ENCODE measurements at regions not wholly inside any gene's neighbourhood (a gene's known extent, or its start where the extent isn't known, plus 50 kb on each side); places are given as distances from the start of the nearest gene placed in this dataset.

DNA sequence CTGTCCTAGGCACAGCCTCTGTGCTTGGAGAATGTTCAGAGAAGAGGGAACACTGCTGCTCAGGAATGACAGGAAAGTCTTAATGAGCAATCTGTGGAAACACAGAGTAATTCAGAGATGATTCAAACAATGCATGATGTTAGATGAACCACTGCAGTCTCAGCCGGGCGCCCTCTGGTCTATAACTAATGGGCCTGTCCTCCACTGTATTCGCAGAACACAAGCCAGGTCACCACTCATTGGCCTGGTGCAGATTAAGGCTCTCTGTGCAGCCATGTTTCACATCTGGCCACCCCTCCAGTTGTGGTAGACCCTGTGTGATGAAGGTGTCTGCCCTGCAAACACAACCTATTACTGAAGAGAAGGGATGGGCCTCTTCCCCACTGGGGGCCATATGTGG, 281.7 kb upstream of the ROPN1 start:
- no peak overlapping the region for H3K4me3 ChIP-seq (ENCODE audit: low read depth, low read length)
- TF ChIP-seq, protein P1, sequence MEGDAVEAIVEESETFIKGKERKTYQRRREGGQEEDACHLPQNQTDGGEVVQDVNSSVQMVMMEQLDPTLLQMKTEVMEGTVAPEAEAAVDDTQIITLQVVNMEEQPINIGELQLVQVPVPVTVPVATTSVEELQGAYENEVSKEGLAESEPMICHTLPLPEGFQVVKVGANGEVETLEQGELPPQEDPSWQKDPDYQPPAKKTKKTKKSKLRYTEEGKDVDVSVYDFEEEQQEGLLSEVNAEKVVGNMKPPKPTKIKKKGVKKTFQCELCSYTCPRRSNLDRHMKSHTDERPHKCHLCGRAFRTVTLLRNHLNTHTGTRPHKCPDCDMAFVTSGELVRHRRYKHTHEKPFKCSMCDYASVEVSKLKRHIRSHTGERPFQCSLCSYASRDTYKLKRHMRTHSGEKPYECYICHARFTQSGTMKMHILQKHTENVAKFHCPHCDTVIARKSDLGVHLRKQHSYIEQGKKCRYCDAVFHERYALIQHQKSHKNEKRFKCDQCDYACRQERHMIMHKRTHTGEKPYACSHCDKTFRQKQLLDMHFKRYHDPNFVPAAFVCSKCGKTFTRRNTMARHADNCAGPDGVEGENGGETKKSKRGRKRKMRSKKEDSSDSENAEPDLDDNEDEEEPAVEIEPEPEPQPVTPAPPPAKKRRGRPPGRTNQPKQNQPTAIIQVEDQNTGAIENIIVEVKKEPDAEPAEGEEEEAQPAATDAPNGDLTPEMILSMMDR (IDR thresholded peaks at IDR 0.05; ENCODE audit: insufficient read depth, low read depth, low read length): no peak
- DNase-seq (ENCODE audit: low read depth): no peak

DNA sequence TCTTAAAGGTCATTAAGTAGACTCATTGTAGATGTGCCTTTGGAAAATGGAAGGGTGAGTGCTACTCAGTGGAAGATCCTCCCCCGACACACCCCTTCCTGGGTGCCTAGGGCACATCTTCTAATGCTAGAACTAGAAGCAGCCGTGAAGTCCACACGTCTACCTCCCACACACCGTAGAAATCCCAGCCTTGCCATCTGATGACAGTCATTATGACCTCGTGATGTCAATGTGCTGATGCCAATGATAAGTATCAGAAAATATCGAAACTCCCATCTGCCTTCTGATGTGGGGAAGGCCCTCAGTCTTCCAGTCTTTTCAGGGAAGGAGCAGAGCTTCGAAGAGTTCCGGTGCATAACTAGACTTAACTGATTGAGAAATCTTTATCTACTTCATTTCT, 282.1 kb upstream of the ROPN1 start:
- DNase-seq (ENCODE audit: low read depth): no peak

DNA sequence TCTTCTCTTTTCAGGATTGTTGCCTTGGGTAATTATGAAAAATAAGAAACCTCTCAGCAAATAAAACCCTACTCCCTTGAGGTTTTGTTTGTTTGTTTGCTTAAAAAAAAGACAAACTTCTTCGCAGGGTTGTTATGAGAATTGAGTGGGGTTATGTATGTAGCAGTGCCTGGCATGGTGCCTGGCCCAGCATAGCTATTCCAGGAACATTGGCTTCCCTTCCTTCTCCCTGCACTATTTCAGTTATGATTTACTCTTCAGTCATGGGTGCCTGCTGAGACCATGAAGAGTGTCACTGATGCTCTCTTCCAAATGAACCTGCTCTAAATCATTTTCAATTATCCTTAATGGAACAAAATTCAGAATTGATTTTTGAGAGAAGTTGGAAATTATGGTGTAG, 283.5 kb upstream of the ROPN1 start:
- TF ChIP-seq, protein P1 (IDR thresholded peaks at IDR 0.05; ENCODE audit: insufficient read depth, low read depth, low read length): no peak
- DNase-seq (ENCODE audit: low read depth): no peak
- H3K4me3 ChIP-seq (ENCODE audit: low read depth, low read length): no peak overlapping the region

More for the DNA sequence above, 282.1 kb upstream of the ROPN1 start:
- TF ChIP-seq, protein P1 (IDR thresholded peaks at IDR 0.05; ENCODE audit: insufficient read depth, low read depth, low read length): no peak
- H3K4me3 ChIP-seq (ENCODE audit: low read depth, low read length): no peak overlapping the region

DNA sequence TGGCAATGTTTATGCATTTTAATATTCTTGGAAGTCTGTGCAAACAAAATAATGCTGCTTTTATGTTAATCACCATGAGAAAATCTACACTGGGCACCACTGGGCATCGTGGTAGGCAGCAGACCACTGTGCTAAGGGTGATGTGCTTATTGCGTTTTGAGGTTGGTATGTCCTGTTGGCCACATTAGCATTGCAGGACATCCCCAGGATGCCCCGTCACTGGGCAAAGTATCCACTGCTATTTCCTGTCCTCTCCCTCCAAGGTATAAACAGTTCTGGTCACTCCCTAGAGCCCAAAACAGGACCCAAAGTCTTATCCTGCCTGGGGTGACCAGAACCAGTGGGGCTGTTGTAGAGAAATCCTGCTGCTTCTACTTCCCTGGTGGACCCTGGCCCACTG, 284.2 kb upstream of the ROPN1 start:
- no peak for DNase-seq (ENCODE audit: low read depth)
- no peak overlapping the region for H3K4me3 ChIP-seq (ENCODE audit: low read depth, low read length)
- TF ChIP-seq, protein P1 (IDR thresholded peaks at IDR 0.05; ENCODE audit: insufficient read depth, low read depth, low read length): no peak

DNA sequence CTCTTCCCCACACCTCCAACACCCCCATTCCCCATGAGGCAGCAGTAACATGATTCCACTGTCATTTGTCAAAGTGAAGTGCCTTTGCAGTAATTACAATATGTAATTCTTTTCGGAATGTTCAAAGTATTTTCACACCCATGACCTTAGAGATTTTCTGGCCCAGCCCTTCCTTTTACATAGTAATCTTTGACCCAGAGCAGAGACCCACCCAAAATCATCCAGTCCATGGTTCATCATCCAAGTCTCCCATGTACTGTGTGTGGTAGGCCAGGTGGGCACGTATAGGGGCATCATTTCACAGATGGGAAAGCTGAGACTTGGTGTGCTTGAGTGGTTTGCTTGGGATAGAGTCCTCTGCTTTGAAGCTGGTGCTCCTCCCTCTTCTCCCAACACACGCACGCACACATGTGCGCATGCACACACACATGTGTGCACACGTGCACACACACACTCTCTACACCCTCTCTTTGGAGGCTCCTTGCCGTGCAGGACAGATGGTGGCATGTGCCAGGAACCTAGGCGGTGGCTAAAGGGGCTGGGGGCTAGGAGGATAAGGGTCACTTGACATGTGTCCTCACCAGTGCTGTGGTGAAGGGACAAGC, 284.7 kb upstream of the ROPN1 start:
- DNase-seq (ENCODE audit: low read depth): no peak
- TF ChIP-seq, protein P1 (IDR thresholded peaks at IDR 0.05; ENCODE audit: insufficient read depth, low read depth, low read length): no peak
- no peak overlapping the region for H3K4me3 ChIP-seq (ENCODE audit: low read depth, low read length)

DNA sequence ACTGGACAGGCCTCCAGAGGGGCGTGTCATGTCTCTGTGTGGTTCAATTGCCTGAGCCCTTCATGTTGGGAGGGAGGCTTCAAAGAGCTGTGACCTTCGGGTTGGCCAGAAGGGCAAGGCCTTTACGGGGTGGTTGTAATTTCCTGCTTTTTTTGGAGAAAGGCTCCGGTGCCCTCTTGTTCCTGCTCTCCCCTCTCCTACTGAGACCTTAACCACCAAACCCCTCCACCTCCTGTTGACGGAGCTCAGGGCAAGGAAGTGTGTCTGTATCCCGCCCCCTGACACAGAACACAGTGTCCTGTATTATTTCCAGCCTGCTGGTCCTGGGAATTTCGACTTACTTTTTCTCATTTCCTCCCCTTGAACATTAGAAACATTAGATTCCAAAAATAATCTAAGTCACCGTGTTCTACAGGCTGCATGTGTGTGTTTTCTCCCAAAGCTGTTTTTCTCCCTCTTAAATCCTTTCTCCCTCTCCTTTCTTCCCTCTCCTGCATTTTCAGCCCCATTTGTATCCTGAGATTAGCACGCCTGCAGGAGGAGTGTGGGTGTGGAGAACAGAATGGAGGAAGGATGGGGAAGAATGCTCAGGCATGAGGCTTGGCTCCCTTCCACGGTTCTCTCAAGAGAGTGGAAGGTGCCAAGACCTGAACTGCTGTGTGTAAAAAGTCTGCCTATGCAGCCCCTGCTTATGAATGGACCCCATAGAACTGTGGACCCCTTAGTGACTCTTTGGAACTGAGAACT, 285.4 kb upstream of the ROPN1 start:
- TF ChIP-seq, protein P1 (IDR thresholded peaks at IDR 0.05; ENCODE audit: insufficient read depth, low read depth, low read length): no peak
- no peak for DNase-seq (ENCODE audit: low read depth)
- H3K4me3 ChIP-seq (ENCODE audit: low read depth, low read length): no peak overlapping the region
